Stimulated activated CD8-positive, alpha-beta memory T cell treated with anti-CD3 and anti-CD28 coated beads, Interleukin-15, amount 100 ng/mL, for 1 hour (primary cell): ENCODE measurements at regions not wholly inside any gene's neighbourhood (a gene's known extent, or its start where the extent isn't known, plus 50 kb on each side); places are given as distances from the start of the nearest gene placed in this dataset.
"Not testable (repeated sequence)": the region's sequence is repeated elsewhere in the genome, so short reads cannot be mapped to it uniquely, and the experiment has no call there.

ENCODE experiments used
- DNase-seq: peaks from one replicate; pipeline ENCODE4 v3.0.0-alpha.2; 2020; ENCODE audit warnings: low read depth

DNA sequence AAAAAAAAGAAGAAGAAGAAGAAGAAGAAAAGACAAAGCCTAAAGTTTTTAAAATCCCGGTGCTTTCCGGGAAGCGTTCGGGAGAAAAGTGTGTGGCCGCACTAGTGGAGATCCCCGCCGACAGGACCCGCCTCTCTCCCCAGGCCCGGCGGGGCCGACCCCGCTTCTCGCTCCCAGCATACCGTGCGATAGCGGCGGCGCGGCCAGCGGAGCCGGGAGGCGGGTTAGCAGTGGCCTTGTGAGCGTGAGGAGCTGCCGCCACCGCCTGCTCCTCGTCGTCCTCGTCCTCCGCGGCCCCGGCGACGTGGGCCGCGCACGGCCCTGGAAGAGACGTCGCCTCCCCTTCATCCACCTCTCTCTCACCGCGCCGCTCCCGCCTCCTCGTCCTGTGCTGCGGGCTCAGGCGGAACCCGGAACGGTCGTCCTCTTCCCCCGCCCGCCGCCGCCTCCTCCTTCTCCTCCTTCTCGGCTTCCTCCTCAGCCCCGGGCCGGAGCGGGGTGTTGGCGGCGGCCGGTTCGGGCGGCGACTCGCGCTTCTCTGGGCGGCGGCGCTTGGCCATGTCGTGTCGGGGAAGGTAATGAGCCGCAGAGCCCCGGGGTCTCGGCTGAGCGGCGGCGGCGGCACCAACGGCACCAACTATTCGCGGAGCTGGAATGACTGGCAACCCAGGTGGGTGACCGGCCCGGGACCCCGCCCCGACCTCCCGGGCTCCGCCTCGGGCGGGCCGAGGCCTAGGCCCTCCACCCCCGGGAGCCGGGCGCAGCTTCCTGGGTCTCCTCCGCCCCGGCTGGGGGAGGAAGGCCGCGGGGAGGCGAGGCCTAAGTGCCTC is 62.6 kb upstream of the CDR2 start:
- peak; percentile 13 for DNase-seq

DNA sequence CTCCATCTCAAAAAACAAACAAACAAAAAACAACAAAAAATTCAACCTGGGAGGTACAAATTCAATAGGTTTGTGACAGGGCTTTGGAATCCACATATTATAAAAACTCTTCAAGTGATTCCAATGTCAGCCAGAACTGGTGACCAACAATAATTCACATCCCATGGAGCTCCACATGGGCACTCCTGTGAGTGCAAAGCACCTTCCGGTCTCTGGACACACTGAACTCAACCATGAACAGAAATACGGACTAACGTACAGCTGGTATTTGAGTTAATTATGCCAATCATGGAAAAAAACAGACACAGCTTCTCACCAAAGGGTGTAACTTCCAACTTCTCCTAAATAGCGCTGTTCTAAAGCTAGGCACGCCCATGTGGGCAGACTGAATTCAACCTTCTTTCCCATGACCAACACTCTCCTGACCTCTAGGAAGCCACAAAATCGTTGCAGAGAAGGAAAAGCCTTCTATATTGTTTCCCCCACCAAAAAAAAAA is 62.0 kb upstream of the CDR2 start:
- not testable (repeated sequence) for DNase-seq

- DNase-seq = not testable (repeated sequence)
Measured at GRCh38 chr16:22431314-22431713, 56.9 kb upstream of the CDR2 start.

- DNase-seq = no peak
Measured at GRCh38 chr16:22428654-22429053, 54.2 kb upstream of the CDR2 start.

DNA sequence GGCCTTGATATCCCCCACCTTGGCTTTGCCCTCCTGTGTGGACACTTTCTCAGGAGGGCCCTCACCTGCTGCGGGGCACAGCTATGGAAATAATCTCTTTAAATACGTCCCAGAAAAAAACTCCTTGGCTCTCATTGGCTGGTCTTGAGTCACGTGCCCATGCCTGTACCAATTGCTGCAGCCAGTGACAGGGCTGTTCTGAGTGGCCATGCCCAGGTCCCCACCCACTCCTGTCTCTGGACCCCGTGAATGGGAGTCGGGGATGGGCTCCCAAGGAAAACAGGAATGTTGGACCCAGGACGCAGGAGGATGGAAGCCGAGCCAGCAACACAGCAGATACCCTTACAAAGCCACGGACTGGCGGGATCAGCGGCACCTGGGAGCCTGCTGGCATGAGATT is 53.1 kb upstream of the CDR2 start:
- DNase-seq = no peak

DNA sequence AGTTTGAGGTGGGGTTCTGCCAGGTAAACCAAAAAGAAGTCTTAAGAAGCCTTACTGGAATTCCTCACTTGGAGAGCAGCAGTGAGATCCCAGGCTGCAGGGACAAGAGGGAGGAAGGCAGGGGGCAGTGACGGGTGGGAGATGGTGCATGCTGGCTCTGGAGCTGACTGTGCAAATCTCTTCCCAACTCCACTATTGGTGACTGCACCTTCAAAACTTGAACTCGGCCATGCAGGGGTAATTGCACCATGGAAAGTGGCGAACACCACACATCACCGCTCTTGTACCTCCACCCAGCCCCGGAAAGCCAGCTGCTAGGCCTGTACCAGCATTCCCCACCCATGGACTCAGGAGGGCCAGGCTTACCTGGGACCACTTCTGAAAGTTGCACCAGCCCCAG is 51.4 kb upstream of the CDR2 start:
- DNase-seq = no peak

GRCh38 chr16:22425036-22425801 is 50.8 kb upstream of the CDR2 start:
- no peak for DNase-seq

GRCh38 chr16:22424161-22424937 is 49.9 kb upstream of the CDR2 start:
- DNase-seq = no peak
